Mucosa of rectum (tissue), 2 donors: ENCODE measurements at regions not wholly inside any gene's neighbourhood (a gene's known extent, or its start where the extent isn't known, plus 50 kb on each side); places are given as distances from the start of the nearest gene placed in this dataset.

Experiments
- H3K27ac ChIP-seq, 2 donors: one replicate each; pipeline ENCODE4 v1.7.0; 2013; ENCODE audit warnings: inconsistent platforms in 2 of 2, low read depth in 2 of 2, low read length in 2 of 2
- H3K27me3 ChIP-seq, 2 donors: one replicate each; pipeline ENCODE4 v1.7.0; 2013; ENCODE audit warnings: low read length in 2 of 2; ENCODE audit not compliant: control insufficient read depth in 2 of 2, insufficient read depth in 2 of 2
- H3K36me3 ChIP-seq, 2 donors: one replicate each; pipeline ENCODE4 v1.7.0; 2013; ENCODE audit warnings: low read length in 2 of 2; ENCODE audit not compliant: control insufficient read depth in 2 of 2, insufficient read depth in 2 of 2
- H3K4me1 ChIP-seq, 2 donors: one replicate each; pipeline ENCODE4 v1.7.0; 2013; ENCODE audit warnings: low read length in 2 of 2, mild to moderate bottlenecking in 1 of 2; ENCODE audit not compliant: control insufficient read depth in 2 of 2, insufficient read depth in 2 of 2
- H3K4me3 ChIP-seq, 2 donors: one replicate each; pipeline ENCODE4 v1.7.0; 2013; ENCODE audit warnings: low read length in 2 of 2
- H3K9ac ChIP-seq, 2 donors: one replicate each; pipeline ENCODE4 v1.7.0; 2013; ENCODE audit warnings: low read length in 2 of 2, low read depth in 1 of 2, mild to moderate bottlenecking in 1 of 2
- H3K9me3 ChIP-seq, 2 donors: one replicate each; pipeline ENCODE4 v1.7.0; 2013; ENCODE audit warnings: low read length in 2 of 2; ENCODE audit not compliant: control insufficient read depth in 2 of 2
- donor health status: healthy.
- donor health status: Normal muscosa, but diverticular disease.

DNA sequence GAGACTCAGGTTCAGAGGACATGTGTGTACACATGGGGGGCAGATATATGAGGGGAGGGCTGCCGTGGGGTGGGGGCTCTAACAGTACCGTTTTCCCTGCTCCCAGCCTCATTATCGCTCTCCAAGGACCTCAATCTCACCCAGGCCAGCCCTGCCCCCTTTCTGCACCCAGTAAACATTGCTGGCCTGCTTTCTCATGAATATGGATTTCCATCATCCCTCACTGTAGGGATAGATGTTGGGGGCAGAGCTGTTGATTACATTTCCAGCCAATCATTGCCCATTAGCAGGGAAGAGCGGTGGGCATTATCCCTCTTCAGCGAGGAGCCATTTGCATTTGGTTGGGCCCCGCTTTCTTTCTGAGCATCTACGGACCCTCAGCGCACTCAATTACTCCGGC, 273.8 kb downstream of the RPS6KC1 start:
- H3K9ac ChIP-seq, result no peak overlapping the region
- H3K27me3 ChIP-seq, result no peaks in the 10 kb centered on the region
- H3K4me1 ChIP-seq, result no peaks in the 10 kb centered on the region
- no peak overlapping the region for H3K4me3 ChIP-seq
- no peaks in the 10 kb centered on the region for H3K36me3 ChIP-seq
- H3K9me3 ChIP-seq, result no peaks in the 10 kb centered on the region
- H3K27ac ChIP-seq, result no peak overlapping the region

DNA sequence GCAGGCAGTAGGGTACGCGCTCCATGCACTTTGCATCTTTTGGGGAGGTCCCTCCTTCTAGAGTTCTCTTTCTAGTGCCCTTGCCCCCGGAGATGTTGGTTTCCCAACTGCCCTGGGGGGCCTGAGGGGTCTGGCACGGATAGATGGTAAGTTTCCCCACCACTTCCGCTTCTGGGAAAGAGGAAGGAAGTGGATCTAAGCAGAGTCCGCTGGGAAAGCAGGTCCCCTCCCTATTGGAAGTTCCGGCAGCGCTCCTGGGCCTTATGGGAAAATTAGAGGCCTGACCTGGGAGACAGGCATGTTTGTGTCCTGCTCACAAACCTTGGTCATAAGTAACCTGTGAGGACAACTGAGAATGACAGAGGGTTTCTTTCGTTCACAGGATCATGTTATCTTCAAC, 274.4 kb downstream of the RPS6KC1 start:
- no peaks in the 10 kb centered on the region for H3K9me3 ChIP-seq
- H3K4me3 ChIP-seq, result no peak overlapping the region
- no peaks in the 10 kb centered on the region for H3K27me3 ChIP-seq
- H3K9ac ChIP-seq, result no peak overlapping the region
- H3K27ac ChIP-seq, result no peak overlapping the region
- no peaks in the 10 kb centered on the region for H3K4me1 ChIP-seq
- H3K36me3 ChIP-seq, result no peaks in the 10 kb centered on the region

DNA sequence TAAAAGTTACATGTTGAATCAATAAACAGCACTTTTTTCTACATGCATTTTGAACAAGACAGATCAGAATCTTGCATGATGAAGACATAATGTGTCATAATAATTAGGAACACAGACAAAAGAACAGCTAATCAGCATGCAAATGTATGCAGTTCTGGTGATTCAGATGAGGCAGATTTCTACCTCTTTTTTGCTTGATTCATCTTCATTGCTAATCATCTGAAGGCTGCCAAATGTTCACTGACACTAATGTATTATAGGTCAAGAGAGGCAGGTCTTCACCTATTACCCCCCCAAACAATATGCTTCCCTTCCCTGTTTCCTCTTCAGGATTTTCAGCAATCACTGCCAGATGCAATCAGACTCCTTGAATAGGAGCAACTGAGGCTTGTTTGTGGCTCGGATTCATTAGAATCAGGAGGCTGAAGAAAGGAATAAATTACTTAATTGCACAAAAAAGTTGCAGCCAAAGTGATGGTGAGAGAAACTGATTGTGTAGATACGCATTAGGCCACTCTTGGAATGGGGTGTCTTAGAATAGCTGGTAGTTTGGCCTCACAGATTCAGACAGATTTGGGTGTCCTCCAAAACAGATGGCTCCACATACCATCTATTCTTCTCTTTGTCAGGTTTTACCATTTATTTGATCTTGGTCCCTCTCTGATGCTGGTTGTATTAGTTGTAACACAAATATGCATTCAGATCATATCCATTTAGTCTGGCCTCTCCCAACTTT, 275.4 kb downstream of the RPS6KC1 start:
- no peaks in the 10 kb centered on the region for H3K27me3 ChIP-seq
- H3K36me3 ChIP-seq, result no peaks in the 10 kb centered on the region
- no peak overlapping the region for H3K9ac ChIP-seq
- no peak overlapping the region for H3K27ac ChIP-seq
- H3K4me3 ChIP-seq, result no peak overlapping the region
- no peaks in the 10 kb centered on the region for H3K9me3 ChIP-seq
- H3K4me1 ChIP-seq, result no peaks in the 10 kb centered on the region

DNA sequence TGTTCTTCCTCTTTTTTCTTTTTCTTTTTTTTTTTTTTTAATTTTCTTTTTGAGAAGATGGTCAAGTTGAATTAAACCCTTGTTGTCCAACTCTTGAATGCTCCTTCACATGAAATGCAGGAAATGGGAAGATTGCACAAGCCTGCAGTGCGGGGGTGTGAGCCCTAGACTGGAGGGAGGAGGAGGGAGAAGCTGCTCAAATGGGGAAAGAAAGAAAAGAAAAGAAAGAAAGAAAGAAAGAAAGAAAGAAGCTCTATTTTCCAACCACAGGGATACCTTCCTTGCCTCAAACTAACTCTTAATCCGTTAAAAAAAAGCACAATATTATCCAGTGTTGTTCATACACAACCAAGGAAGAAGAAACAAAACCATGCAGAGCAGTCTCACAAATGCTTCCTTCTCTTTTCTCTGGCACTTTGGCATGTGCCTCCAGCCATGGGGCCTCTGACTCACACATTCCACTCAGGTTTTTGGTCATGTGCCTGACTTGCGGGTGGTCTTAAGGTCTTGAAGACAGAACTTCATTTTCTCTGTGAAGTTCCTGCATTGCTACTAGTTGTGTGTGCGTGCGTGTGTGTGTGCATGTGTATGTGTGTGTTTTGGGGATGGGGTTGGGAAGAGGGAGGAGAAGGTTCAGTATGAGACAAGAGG, 276.1 kb downstream of the RPS6KC1 start:
- H3K36me3 ChIP-seq, result no peaks in the 10 kb centered on the region
- H3K4me3 ChIP-seq, result no peak overlapping the region
- no peaks in the 10 kb centered on the region for H3K9me3 ChIP-seq
- H3K27ac ChIP-seq, result no peak overlapping the region
- H3K4me1 ChIP-seq, result no peaks in the 10 kb centered on the region
- no peak overlapping the region for H3K9ac ChIP-seq
- H3K27me3 ChIP-seq, result no peaks in the 10 kb centered on the region

DNA sequence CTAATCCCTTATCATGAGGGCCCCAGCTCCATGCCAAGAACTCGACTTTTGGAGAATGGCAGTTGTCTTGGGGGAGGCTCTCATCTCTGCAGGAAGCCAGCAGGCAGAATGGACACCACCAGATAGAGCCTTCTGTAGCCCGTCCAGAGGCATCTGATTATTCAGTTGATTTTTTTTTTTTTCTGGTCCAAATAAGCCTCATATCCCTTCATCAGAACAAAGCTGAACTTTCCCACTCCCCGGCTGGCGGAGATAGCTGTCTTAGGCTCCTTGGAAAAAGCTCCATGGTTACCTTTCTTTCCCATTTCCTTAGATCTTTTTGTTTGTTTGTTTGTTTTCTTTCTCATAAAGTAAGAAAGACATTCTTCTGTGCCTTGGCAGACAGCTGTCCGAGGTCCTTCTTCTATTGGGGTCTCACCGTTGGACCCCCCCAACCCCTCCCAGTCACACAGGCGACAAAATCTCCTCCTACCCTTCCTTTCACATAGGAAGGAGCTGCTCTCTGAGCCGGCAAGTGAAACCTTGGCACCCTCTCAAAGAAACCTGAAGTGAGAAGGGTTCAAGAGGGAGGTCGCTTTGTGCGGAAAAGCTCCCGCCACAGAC, 278.5 kb downstream of the RPS6KC1 start:
- Histone ChIP-seq H3K9ac (no peak overlapping the region), H3K27me3 (no peaks in the 10 kb centered on the region), H3K36me3 (no peaks in the 10 kb centered on the region), H3K9me3 (no peaks in the 10 kb centered on the region), H3K4me1 (no peaks in the 10 kb centered on the region), H3K4me3 (no peak overlapping the region), H3K27ac (no peak overlapping the region)

DNA sequence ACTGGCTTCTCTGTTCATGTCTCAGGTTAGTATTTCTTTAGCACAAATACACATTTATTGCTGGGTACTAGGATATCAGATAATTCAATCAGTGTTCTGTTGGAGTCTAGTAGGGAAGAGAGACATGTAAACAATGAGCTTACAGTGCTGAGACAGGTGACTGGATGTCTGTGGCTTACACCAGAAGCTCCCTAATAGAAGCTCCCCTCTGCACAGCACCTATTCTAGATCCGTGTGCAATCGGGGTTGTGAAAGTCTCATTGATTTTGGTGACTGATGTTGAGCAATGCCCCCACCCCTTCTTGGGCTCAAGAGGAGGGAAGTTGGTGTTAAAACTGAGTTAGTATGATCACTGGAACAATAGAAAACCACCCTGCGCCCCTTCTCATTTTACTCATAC, 279.2 kb downstream of the RPS6KC1 start:
- H3K4me3 ChIP-seq, result no peak overlapping the region
- H3K4me1 ChIP-seq, result no peaks in the 10 kb centered on the region
- no peaks in the 10 kb centered on the region for H3K9me3 ChIP-seq
- H3K27ac ChIP-seq, result no peak overlapping the region
- H3K36me3 ChIP-seq, result no peaks in the 10 kb centered on the region
- no peaks in the 10 kb centered on the region for H3K27me3 ChIP-seq
- H3K9ac ChIP-seq, result no peak overlapping the region

DNA sequence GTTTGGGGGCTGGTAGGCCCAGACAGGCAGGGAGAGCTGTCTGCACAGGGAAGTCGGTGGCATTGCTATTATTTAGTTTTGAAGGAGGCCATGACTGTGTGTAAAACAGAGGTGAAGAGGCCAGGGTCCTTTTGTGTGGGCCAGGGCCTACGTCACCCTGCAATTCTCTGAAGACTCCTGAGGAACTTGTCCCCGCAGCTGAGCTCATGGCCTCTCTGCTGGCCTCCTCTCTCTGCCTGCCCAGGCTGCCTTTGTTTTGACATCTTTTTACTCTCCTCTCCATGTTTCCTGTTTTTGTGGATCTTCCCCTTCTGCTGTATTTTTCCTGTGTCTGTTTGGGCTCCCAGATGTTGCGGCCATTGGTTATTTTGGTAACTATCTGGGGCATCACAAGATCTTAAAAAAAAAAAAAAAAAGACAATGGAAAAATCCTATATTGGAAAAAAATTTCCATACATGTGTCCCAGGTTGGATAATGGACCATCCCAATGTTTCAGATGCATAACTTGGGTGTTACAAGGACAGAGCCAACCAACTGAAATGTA, 280.7 kb downstream of the RPS6KC1 start:
- no peaks in the 10 kb centered on the region for H3K36me3 ChIP-seq
- H3K4me3 ChIP-seq, result no peak overlapping the region
- H3K9ac ChIP-seq, result no peak overlapping the region
- H3K27me3 ChIP-seq, result no peaks in the 10 kb centered on the region
- H3K27ac ChIP-seq, result no peak overlapping the region
- no peaks in the 10 kb centered on the region for H3K4me1 ChIP-seq
- no peaks in the 10 kb centered on the region for H3K9me3 ChIP-seq

DNA sequence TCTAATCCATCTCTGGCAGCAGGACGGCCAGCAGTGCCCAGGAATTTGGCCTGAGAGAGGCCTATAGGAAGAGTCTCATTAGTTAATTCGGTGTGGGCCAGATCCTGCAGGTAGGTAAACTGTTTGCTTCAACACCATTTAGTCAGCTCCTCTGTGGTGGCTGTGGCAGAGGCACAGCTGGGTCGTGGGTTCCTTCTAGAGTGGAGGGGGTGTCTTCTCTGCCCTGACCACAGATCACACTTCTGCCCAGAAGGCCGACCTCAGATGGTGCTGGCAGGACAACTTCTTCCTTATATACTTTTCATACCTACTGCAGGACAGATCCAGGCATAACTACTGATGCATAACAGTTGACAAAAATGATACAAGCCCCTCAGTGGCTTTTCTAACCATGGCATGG, 281.4 kb downstream of the RPS6KC1 start:
- Histone ChIP-seq H3K9ac (no peak overlapping the region), H3K4me1 (no peaks in the 10 kb centered on the region), H3K27ac (no peak overlapping the region), H3K4me3 (no peak overlapping the region), H3K36me3 (no peaks in the 10 kb centered on the region), H3K27me3 (no peaks in the 10 kb centered on the region), H3K9me3 (no peaks in the 10 kb centered on the region)

DNA sequence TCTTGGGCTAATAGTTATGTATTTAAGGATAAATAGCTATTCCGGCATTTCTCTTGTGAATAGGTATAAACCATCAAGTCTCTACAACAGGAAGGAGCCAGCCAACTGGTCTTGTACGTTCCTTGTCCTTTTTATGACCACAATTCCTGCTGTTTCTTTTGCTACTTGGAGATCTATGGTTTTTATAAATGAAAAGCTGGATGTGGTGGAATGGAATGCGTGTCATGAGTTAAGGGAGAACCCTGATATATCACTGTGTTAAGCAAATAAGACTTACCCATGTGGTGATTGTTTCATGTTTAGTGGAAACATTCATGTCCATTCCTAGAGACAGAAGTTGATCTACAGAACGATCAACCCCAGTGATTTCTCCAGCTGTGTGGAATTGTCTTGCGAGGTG, 282.1 kb downstream of the RPS6KC1 start:
- no peaks in the 10 kb centered on the region for H3K4me1 ChIP-seq
- no peaks in the 10 kb centered on the region for H3K27me3 ChIP-seq
- no peak overlapping the region for H3K4me3 ChIP-seq
- no peaks in the 10 kb centered on the region for H3K36me3 ChIP-seq
- no peaks in the 10 kb centered on the region for H3K9me3 ChIP-seq
- H3K9ac ChIP-seq, result no peak overlapping the region
- H3K27ac ChIP-seq, result no peak overlapping the region

DNA sequence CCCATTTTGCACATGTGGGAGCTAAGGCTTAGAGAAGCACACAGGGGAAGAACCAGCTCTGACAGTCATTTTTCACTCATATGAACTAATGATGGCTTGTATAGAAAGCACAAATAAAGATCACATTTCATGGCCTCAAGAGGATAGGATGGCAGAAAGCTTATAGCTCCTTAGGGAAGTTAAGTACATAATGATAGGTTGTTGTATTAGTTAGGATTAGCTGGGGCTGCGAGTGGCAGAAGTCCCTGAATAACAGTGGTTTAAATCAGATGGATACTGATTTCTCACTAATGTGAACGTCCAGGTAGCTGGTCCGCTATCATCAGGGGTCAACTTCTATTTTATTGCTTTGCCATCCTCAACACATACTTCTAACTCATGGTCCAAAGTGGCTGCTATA, 284.0 kb downstream of the RPS6KC1 start:
- H3K9me3 ChIP-seq, result no peaks in the 10 kb centered on the region
- H3K4me1 ChIP-seq, result no peaks in the 10 kb centered on the region
- H3K9ac ChIP-seq, result no peak overlapping the region
- H3K4me3 ChIP-seq, result no peak overlapping the region
- H3K36me3 ChIP-seq, result no peaks in the 10 kb centered on the region
- H3K27me3 ChIP-seq, result no peaks in the 10 kb centered on the region
- H3K27ac ChIP-seq, result no peak overlapping the region
